ENCODE measurements at regions not wholly inside any gene's neighbourhood (a gene's known extent, or its start where the extent isn't known, plus 50 kb on each side); places are given as distances from the start of the nearest gene placed in this dataset.

GRCh38 chr9:120242116-120242811 is 337.7 kb downstream of the CDK5RAP2 start:
- no peak for ATAC-seq (ENCODE audit: insufficient read depth, low FRiP score)
- no peak overlapping the region for H3K9ac ChIP-seq (ENCODE audit: insufficient read depth in 1 of 2, low read length in 2 of 2)
- no peaks in the 10 kb centered on the region for H3K4me1 ChIP-seq (ENCODE audit: control insufficient read depth in 5 of 5, insufficient read depth in 5 of 5, low read length in 5 of 5)

DNA sequence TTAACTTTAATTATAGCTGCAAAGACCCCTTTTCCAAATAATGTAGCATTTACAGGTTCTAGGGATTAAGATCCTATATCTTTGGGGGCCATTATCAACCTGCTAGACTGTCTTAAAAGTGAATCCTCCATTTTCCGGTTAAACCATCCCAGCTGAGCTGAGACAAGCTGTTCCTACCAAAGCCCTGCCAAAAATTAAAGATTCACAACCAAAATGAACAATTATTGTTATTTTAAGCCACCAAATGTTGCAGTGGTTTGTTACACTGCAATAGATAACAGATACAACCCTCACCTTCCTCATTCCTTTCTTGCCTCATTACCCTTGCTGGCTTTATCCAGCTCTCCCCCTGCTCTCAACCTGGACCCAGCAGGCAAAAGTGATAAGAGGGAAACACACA is 343.4 kb downstream of the CDK5RAP2 start:
- TF ChIP-seq, protein P1, sequence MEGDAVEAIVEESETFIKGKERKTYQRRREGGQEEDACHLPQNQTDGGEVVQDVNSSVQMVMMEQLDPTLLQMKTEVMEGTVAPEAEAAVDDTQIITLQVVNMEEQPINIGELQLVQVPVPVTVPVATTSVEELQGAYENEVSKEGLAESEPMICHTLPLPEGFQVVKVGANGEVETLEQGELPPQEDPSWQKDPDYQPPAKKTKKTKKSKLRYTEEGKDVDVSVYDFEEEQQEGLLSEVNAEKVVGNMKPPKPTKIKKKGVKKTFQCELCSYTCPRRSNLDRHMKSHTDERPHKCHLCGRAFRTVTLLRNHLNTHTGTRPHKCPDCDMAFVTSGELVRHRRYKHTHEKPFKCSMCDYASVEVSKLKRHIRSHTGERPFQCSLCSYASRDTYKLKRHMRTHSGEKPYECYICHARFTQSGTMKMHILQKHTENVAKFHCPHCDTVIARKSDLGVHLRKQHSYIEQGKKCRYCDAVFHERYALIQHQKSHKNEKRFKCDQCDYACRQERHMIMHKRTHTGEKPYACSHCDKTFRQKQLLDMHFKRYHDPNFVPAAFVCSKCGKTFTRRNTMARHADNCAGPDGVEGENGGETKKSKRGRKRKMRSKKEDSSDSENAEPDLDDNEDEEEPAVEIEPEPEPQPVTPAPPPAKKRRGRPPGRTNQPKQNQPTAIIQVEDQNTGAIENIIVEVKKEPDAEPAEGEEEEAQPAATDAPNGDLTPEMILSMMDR (IDR thresholded peaks at IDR 0.05; ENCODE audit: control extremely low read depth, extremely low read depth), result no peak
- ATAC-seq (ENCODE audit: insufficient read depth, low FRiP score) (no peak), DNase-seq (no peak)
- Histone ChIP-seq H3K4me3 (no peak overlapping the region), H3K27me3 (ENCODE audit: control insufficient read depth in 3 of 3, insufficient read depth in 3 of 3, low read length in 2 of 3) (no peaks in the 10 kb centered on the region), H3K27ac (ENCODE audit: low read depth in 1 of 2, low read length in 1 of 2) (no peak overlapping the region), H3K4me1 (ENCODE audit: control insufficient read depth in 5 of 5, insufficient read depth in 5 of 5, low read length in 5 of 5) (no peaks in the 10 kb centered on the region), H3K9ac (ENCODE audit: insufficient read depth in 1 of 2, low read length in 2 of 2) (no peak overlapping the region), H3K9me3 (ENCODE audit: control insufficient read depth in 4 of 4, insufficient read depth in 3 of 4, low read length in 3 of 4) (no peaks in the 10 kb centered on the region), H3K36me3 (ENCODE audit: control insufficient read depth in 4 of 4, insufficient read depth in 4 of 4, low read length in 4 of 4) (no peaks in the 10 kb centered on the region)
- 81 to 86% methylated on average over 1 of the region's 1 CpG for WGBS, 2 donors

More at GRCh38 chr9:120242116-120242811, 337.7 kb downstream of the CDK5RAP2 start:
- DNase-seq, result no peak
- no peaks in the 10 kb centered on the region for H3K27me3 ChIP-seq (ENCODE audit: control insufficient read depth in 3 of 3, insufficient read depth in 3 of 3, low read length in 2 of 3)
- no peaks in the 10 kb centered on the region for H3K9me3 ChIP-seq (ENCODE audit: control insufficient read depth in 4 of 4, insufficient read depth in 3 of 4, low read length in 3 of 4)
- H3K27ac ChIP-seq (ENCODE audit: low read depth in 1 of 2, low read length in 1 of 2), result no peak overlapping the region
- WGBS, 2 donors, result 80 to 87% methylated on average over 21 of the region's 21 CpGs
- H3K36me3 ChIP-seq (ENCODE audit: control insufficient read depth in 4 of 4, insufficient read depth in 4 of 4, low read length in 4 of 4), result no peaks in the 10 kb centered on the region
- TF ChIP-seq, protein P1 (IDR thresholded peaks at IDR 0.05; ENCODE audit: control extremely low read depth, extremely low read depth), result no peak
- no peak overlapping the region for H3K4me3 ChIP-seq

- no peak overlapping the region for H3K27ac ChIP-seq (ENCODE audit: low read depth in 1 of 2, low read length in 1 of 2)
- no peak overlapping the region for H3K9ac ChIP-seq (ENCODE audit: insufficient read depth in 1 of 2, low read length in 2 of 2)
- DNase-seq, result no peak
- H3K4me1 ChIP-seq (ENCODE audit: control insufficient read depth in 5 of 5, insufficient read depth in 5 of 5, low read length in 5 of 5), result no peaks in the 10 kb centered on the region
- no peaks in the 10 kb centered on the region for H3K9me3 ChIP-seq (ENCODE audit: control insufficient read depth in 4 of 4, insufficient read depth in 3 of 4, low read length in 3 of 4)
- no peak for ATAC-seq (ENCODE audit: insufficient read depth, low FRiP score)
- 62 to 79% methylated on average over 2 of the region's 2 CpGs for WGBS, 2 donors
- TF ChIP-seq, protein P1 (IDR thresholded peaks at IDR 0.05; ENCODE audit: control extremely low read depth, extremely low read depth), result no peak
- no peaks in the 10 kb centered on the region for H3K36me3 ChIP-seq (ENCODE audit: control insufficient read depth in 4 of 4, insufficient read depth in 4 of 4, low read length in 4 of 4)
- no peaks in the 10 kb centered on the region for H3K27me3 ChIP-seq (ENCODE audit: control insufficient read depth in 3 of 3, insufficient read depth in 3 of 3, low read length in 2 of 3)
- H3K4me3 ChIP-seq, result no peak overlapping the region
Observed at GRCh38 chr9:120235081-120235480, 344.9 kb downstream of the CDK5RAP2 start.

GRCh38 chr9:120230227-120230626 is 349.7 kb downstream of the CDK5RAP2 start:
- Histone ChIP-seq H3K36me3 (ENCODE audit: control insufficient read depth in 4 of 4, insufficient read depth in 4 of 4, low read length in 4 of 4) (no peaks in the 10 kb centered on the region), H3K4me1 (ENCODE audit: control insufficient read depth in 5 of 5, insufficient read depth in 5 of 5, low read length in 5 of 5) (no peaks in the 10 kb centered on the region), H3K4me3 (no peak overlapping the region), H3K27me3 (ENCODE audit: control insufficient read depth in 3 of 3, insufficient read depth in 3 of 3, low read length in 2 of 3) (no peaks in the 10 kb centered on the region), H3K27ac (ENCODE audit: low read depth in 1 of 2, low read length in 1 of 2) (no peak overlapping the region), H3K9ac (ENCODE audit: insufficient read depth in 1 of 2, low read length in 2 of 2) (no peak overlapping the region), H3K9me3 (ENCODE audit: control insufficient read depth in 4 of 4, insufficient read depth in 3 of 4, low read length in 3 of 4) (peaks cover 0 to 5% (median 0%) of the 10 kb centered on the region in 4 donors)
- ATAC-seq (ENCODE audit: insufficient read depth, low FRiP score) (no peak), DNase-seq (no peak)
- WGBS, 2 donors, result 79 to 83% methylated on average over 2 of the region's 2 CpGs
- TF ChIP-seq, protein P1 (IDR thresholded peaks at IDR 0.05; ENCODE audit: control extremely low read depth, extremely low read depth), result no peak

Measured in lung (tissue), 11 donors.